ENCODE measurements at regions not wholly inside any gene's neighbourhood (a gene's known extent, or its start where the extent isn't known, plus 50 kb on each side); places are given as distances from the start of the nearest gene placed in this dataset.

- DNase-seq, result no peak
Observed at GRCh38 chr13:40232311-40233040, 434.0 kb downstream of the FOXO1 start.

GRCh38 chr13:40233731-40234195 is 432.7 kb downstream of the FOXO1 start:
- no peak for DNase-seq

- no peak for DNase-seq
Observed at GRCh38 chr13:40235160-40235796, 431.2 kb downstream of the FOXO1 start.

GRCh38 chr13:40236566-40237168 is 429.8 kb downstream of the FOXO1 start:
- no peak for DNase-seq

GRCh38 chr13:40238761-40239160 is 427.7 kb downstream of the FOXO1 start:
- no peak for DNase-seq

- no peak for DNase-seq
Observed at GRCh38 chr13:40240293-40240692, 426.1 kb downstream of the FOXO1 start.

GRCh38 chr13:40241125-40241798 is 425.2 kb downstream of the FOXO1 start:
- DNase-seq, result no peak

GRCh38 chr13:40243047-40243446 is 423.4 kb downstream of the FOXO1 start:
- no peak for DNase-seq

- DNase-seq, result no peak
Observed at GRCh38 chr13:40243982-40244381, 422.5 kb downstream of the FOXO1 start.

GRCh38 chr13:40245567-40245966 is 420.9 kb downstream of the FOXO1 start:
- DNase-seq, result no peak

GRCh38 chr13:40247845-40248244 is 418.6 kb downstream of the FOXO1 start:
- no peak for DNase-seq

- no peak for DNase-seq
Observed at GRCh38 chr13:40251343-40252032, 415.0 kb downstream of the FOXO1 start.

GRCh38 chr13:40252241-40252640 is 414.2 kb downstream of the FOXO1 start:
- no peak for DNase-seq

GRCh38 chr13:40252676-40253075 is 413.8 kb downstream of the FOXO1 start:
- no peak for DNase-seq

GRCh38 chr13:40254394-40254793 is 412.0 kb downstream of the FOXO1 start:
- no peak for DNase-seq

- DNase-seq, result no peak
Observed at GRCh38 chr13:40255551-40255950, 410.9 kb downstream of the FOXO1 start.

GRCh38 chr13:40259899-40260298 is 406.5 kb downstream of the FOXO1 start:
- DNase-seq, result no peak

- DNase-seq, result no peak
Observed at GRCh38 chr13:40261336-40261735, 405.1 kb downstream of the FOXO1 start.

GRCh38 chr13:40261947-40262346 is 404.5 kb downstream of the FOXO1 start:
- no peak for DNase-seq

GRCh38 chr13:40269086-40269485 is 397.4 kb downstream of the FOXO1 start:
- DNase-seq, result no peak

- no peak for DNase-seq
Observed at GRCh38 chr13:40270726-40271125, 395.7 kb downstream of the FOXO1 start.

GRCh38 chr13:40271271-40271885 is 395.1 kb downstream of the FOXO1 start:
- DNase-seq, result no peak
